ENCODE measurements at regions not wholly inside any gene's neighbourhood (a gene's known extent, or its start where the extent isn't known, plus 50 kb on each side); places are given as distances from the start of the nearest gene placed in this dataset.

DNA sequence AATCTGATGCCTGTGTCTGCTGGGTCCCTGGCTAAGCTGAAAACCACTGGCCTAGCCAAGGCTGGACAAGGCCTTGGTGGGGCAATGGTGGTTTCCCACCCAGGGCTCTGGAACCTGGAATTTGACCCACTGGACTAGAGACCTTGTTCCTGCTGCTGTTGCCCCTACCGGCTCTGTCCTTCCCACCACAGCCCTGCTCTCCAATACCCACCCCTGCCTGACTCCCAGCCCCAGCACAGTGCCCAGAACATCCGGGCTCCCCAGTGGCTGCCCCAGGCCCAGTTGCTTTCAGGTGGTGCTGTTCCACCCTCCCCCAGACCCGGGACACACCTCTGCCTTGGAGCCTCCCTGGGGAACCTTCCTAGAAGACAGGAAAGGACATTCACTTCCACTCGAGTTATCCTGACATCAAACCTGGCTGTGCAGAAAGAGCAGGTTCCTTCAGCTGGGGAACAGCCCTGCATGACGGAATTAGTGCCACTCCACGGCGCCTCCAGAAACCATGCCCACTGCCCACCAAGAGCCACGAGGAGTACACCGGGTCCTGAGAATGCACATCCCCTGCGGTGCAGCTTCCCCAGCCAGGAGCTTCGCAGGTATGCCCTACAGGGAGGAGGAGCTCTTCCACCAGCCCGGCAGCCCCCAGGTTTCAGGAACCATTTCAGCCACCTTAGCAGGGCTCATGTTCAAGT lies 152.8 kb downstream of the OAT start:
- Mint-ChIP-seq H3K4me1 (ENCODE audit: low read depth in 2 of 2) (no peaks in the 10 kb centered on the region), H3K36me3 (no peaks in the 10 kb centered on the region), H3K4me3 (no peak overlapping the region), H3K27ac (no peak overlapping the region), H3K27me3 (no peaks in the 10 kb centered on the region), H3K9me3 (no peaks in the 10 kb centered on the region)
- no peak for ATAC-seq
- DNase-seq (ENCODE audit: low spot score), result no peak

DNA sequence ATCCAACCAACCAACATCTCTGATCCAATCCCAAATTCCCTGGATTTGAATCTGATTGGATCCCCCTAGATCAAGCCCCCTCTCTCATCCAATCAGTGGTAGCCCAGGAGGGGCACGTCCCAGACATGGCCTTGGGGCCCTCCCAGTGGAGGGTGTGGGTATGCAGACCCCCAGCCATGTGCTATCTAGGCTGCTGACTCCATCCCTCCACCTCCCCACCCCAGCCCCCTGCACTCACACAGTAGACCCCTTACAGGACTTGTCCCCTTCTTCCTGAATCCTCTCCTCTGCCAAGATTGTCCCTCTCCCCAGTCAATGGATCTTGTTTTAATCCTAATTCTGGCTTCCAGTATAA lies 153.4 kb downstream of the OAT start:
- Mint-ChIP-seq H3K4me3 (no peak overlapping the region), H3K27me3 (no peaks in the 10 kb centered on the region), H3K9me3 (no peaks in the 10 kb centered on the region), H3K36me3 (no peaks in the 10 kb centered on the region), H3K4me1 (ENCODE audit: low read depth in 2 of 2) (no peaks in the 10 kb centered on the region), H3K27ac (no peak overlapping the region)
- DNase-seq (ENCODE audit: low spot score) (no peak), ATAC-seq (no peak)

DNA sequence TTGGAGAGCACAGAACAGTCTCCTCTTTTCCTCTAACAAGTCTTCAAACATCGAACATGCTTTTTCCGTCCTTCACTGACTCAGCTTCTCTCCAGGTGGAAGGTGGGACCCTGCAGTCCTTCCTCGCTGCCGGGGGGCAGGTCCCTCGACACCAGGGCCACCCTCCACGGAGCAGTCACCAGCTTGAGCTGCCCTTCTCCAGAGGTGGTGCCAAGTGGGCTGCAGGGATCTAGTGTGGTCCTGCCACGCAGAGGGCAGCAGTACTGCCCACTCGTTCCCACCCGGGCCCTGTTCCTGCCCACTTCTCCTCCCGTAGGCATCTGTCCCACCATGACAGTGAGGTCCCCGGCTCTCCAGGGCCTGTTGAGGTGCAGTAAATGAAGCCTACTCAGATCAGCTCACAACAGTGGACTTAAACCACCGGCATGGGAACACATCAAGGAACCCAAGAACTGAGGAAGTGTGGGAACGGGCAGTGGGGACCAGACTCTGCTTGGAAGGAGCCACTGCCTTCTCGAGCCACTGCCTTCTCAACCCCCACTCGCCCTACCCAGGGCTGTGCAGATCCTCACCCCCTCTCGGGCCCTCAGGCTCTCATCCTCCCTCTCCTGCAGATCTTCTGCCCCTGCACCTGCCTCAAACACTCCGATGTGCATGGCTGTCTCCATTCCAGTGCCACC lies 153.9 kb downstream of the OAT start:
- Mint-ChIP-seq H3K27me3 (no peaks in the 10 kb centered on the region), H3K27ac (no peak overlapping the region), H3K36me3 (no peaks in the 10 kb centered on the region), H3K9me3 (no peaks in the 10 kb centered on the region), H3K4me3 (no peak overlapping the region), H3K4me1 (ENCODE audit: low read depth in 2 of 2) (peaks cover 0 to 3% of the 10 kb centered on the region in 2 donors)
- ATAC-seq, result no peak
- no peak for DNase-seq (ENCODE audit: low spot score)

- H3K27me3 Mint-ChIP-seq, result no peaks in the 10 kb centered on the region
- no peak for ATAC-seq
- H3K4me1 Mint-ChIP-seq (ENCODE audit: low read depth in 2 of 2), result peaks cover 0 to 3% of the 10 kb centered on the region in 2 donors
Measured at GRCh38 chr10:124264271-124264670, 154.5 kb downstream of the OAT start.

GRCh38 chr10:124263726-124264125 lies 155.0 kb downstream of the OAT start:
- H3K27ac Mint-ChIP-seq, result no peak overlapping the region
- no peak overlapping the region for H3K4me3 Mint-ChIP-seq
- no peaks in the 10 kb centered on the region for H3K9me3 Mint-ChIP-seq
- ATAC-seq, result no peak
- DNase-seq (ENCODE audit: low spot score), result no peak
- no peaks in the 10 kb centered on the region for H3K36me3 Mint-ChIP-seq
- no peaks in the 10 kb centered on the region for H3K27me3 Mint-ChIP-seq
- peaks cover 0 to 3% of the 10 kb centered on the region in 2 donors for H3K4me1 Mint-ChIP-seq (ENCODE audit: low read depth in 2 of 2)

More at GRCh38 chr10:124264271-124264670, 154.5 kb downstream of the OAT start:
- Mint-ChIP-seq H3K4me3 (no peak overlapping the region), H3K27ac (no peak overlapping the region), H3K9me3 (no peaks in the 10 kb centered on the region), H3K36me3 (no peaks in the 10 kb centered on the region)
- DNase-seq (ENCODE audit: low spot score), result no peak

DNA sequence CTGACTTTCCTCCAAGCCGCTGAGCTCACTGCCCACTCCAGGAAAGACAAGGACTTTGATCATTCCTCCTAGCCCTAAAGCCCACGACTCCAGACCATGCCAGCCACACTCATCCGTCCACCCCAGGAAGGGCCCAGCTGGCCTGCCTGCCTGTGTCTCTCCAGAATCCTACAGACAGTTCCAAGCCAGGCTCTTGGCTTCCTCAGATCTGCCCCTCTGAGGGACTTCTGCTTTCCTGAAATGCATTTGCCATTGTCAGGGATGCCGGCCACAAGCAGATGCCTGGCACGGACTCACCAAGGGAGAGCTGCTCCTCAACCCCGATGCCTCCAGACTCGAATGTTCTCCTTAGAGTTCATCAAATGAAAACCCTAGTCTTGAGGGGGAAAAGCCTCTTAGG lies 155.8 kb downstream of the OAT start:
- no peak for DNase-seq (ENCODE audit: low spot score)
- peaks cover 0 to 3% of the 10 kb centered on the region in 2 donors for H3K4me1 Mint-ChIP-seq (ENCODE audit: low read depth in 2 of 2)

DNA sequence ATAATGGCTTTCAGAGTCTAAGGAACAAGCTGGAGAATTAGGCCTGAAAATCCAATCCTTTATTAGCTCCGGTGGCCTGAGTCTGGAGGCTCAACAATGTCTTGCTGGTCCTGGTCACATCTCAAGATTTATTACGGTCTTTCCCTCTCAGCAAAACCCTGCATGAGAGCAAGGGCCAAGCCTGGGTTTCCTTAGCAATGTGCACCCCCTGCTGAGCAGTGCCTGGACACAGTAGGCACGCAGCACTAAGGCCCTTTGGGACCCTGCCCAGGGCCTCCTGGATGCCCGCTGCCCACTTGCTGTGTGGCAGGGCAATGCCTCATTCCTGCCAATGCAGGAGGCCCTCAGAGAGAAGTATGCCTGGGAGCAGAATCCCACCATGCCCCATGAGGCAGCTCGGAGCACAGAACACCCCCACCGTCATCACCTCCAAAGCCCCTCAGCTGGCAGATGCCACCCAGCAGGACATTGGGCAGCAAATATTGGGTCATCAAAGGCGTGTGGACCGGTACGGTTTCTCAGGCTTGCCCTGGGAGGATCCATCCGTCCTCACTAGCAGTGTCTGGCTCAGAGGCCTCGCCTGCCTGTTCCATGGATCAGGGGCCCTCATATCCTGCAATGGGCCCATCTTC lies 156.4 kb downstream of the OAT start:
- no peak for DNase-seq (ENCODE audit: low spot score)
- H3K27me3 Mint-ChIP-seq, result peaks cover 0 to 3% of the 10 kb centered on the region in 2 donors
- H3K4me1 Mint-ChIP-seq (ENCODE audit: low read depth in 2 of 2), result peaks cover 0 to 3% of the 10 kb centered on the region in 2 donors
- no peaks in the 10 kb centered on the region for H3K36me3 Mint-ChIP-seq
- H3K4me3 Mint-ChIP-seq, result no peak overlapping the region
- no peak overlapping the region for H3K27ac Mint-ChIP-seq
- no peaks in the 10 kb centered on the region for H3K9me3 Mint-ChIP-seq
- ATAC-seq, result peak in 1 of 2 donors; percentile 17

More for the DNA sequence above, 155.8 kb downstream of the OAT start:
- Mint-ChIP-seq H3K4me3 (no peak overlapping the region), H3K36me3 (no peaks in the 10 kb centered on the region), H3K27ac (no peak overlapping the region), H3K9me3 (no peaks in the 10 kb centered on the region), H3K27me3 (peaks cover 0 to 3% of the 10 kb centered on the region in 2 donors)
- no peak for ATAC-seq

DNA sequence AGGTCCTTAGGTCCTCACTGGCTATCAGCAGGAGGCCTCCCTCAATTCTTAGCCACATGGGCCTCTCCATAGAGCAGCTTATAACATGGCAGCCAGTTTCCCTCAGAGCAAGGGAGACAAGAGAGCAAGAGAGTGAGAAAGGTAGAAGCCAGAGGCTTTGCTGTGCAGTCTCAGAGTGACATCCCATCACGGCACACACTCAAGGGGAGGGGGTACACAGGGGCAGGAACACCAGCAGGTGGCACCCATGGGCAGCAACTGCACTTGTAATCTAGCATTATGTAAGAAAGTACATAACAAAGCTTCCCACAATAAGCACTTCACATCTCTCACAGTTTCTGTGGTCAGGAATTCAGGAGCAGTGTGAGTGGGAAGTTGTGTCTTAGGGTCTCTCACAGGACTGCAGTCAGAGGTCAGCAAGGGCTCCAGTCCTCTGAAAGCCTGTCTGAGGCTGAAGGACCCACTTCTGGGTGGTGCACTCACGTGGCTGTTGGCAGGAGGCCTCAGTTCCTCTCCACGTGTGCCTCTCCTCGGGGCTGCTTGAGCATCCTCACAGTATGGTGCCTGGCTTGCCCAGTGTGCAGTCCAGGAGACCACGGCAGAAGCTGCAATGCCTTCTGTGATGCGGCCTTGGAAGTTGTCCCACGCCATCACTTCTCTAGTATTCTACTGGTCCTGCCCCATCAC lies 159.4 kb downstream of the OAT start:
- peaks cover 0 to 3% of the 10 kb centered on the region in 2 donors for H3K4me1 Mint-ChIP-seq (ENCODE audit: low read depth in 2 of 2)
- ATAC-seq (peak in 1 of 2 donors; percentile 40), DNase-seq (ENCODE audit: low spot score) (no peak)
- no peaks in the 10 kb centered on the region for H3K36me3 Mint-ChIP-seq
- peaks cover 0 to 7% of the 10 kb centered on the region in 2 donors for H3K27me3 Mint-ChIP-seq
- no peak overlapping the region for H3K4me3 Mint-ChIP-seq
- H3K9me3 Mint-ChIP-seq, result no peaks in the 10 kb centered on the region
- no peak overlapping the region for H3K27ac Mint-ChIP-seq

GRCh38 chr10:124257781-124258180 lies 160.9 kb downstream of the OAT start:
- Mint-ChIP-seq H3K27me3 (peaks cover 0 to 9% of the 10 kb centered on the region in 2 donors), H3K4me3 (no peak overlapping the region), H3K9me3 (no peaks in the 10 kb centered on the region), H3K27ac (no peak overlapping the region), H3K36me3 (no peaks in the 10 kb centered on the region), H3K4me1 (ENCODE audit: low read depth in 2 of 2) (peaks cover 0 to 3% of the 10 kb centered on the region in 2 donors)
- ATAC-seq (no peak), DNase-seq (ENCODE audit: low spot score) (no peak)

DNA sequence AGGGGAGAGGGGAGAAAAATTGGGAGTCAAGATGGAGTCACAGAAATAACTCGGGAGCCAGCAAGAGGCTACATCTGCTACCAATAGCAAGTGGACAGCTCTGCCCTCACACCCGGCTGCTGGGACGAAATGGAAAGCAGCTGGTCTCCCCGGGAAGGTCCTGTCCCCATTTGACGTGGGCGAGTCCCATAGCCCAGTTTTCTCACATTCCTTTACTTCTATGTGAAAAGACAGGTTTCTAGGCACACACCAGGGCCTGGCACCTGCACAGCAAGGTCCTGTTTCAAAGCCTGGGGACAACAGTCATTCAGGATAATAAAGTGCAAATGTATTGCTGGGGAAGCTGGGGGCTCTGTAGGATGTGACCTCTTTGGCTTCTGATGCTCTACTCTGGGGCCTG lies 162.6 kb downstream of the OAT start:
- Mint-ChIP-seq H3K27ac (no peak overlapping the region), H3K9me3 (no peaks in the 10 kb centered on the region), H3K36me3 (no peaks in the 10 kb centered on the region), H3K4me3 (no peak overlapping the region), H3K27me3 (peaks cover 0 to 9% of the 10 kb centered on the region in 2 donors), H3K4me1 (ENCODE audit: low read depth in 2 of 2) (peaks cover 0 to 3% of the 10 kb centered on the region in 2 donors)
- no peak for ATAC-seq
- DNase-seq (ENCODE audit: low spot score), result no peak

- Mint-ChIP-seq H3K27ac (no peak overlapping the region), H3K4me1 (ENCODE audit: low read depth in 2 of 2) (peaks cover 0 to 3% of the 10 kb centered on the region in 2 donors), H3K27me3 (peaks cover 3 to 9% of the 10 kb centered on the region in 2 donors), H3K36me3 (no peaks in the 10 kb centered on the region), H3K9me3 (no peaks in the 10 kb centered on the region), H3K4me3 (no peak overlapping the region)
- DNase-seq (ENCODE audit: low spot score), result no peak
- ATAC-seq, result no peak
Measured at GRCh38 chr10:124255556-124255955, 162.2 kb upstream of the CHST15 start.

- no peak for DNase-seq (ENCODE audit: low spot score)
- H3K9me3 Mint-ChIP-seq, result no peaks in the 10 kb centered on the region
- H3K27me3 Mint-ChIP-seq, result peaks cover 7 to 11% of the 10 kb centered on the region in 2 donors
- ATAC-seq, result no peak
- H3K36me3 Mint-ChIP-seq, result no peaks in the 10 kb centered on the region
- no peaks in the 10 kb centered on the region for H3K4me1 Mint-ChIP-seq (ENCODE audit: low read depth in 2 of 2)
- H3K4me3 Mint-ChIP-seq, result no peak overlapping the region
- no peak overlapping the region for H3K27ac Mint-ChIP-seq
Measured at GRCh38 chr10:124254490-124254889, 161.1 kb upstream of the CHST15 start.

DNA sequence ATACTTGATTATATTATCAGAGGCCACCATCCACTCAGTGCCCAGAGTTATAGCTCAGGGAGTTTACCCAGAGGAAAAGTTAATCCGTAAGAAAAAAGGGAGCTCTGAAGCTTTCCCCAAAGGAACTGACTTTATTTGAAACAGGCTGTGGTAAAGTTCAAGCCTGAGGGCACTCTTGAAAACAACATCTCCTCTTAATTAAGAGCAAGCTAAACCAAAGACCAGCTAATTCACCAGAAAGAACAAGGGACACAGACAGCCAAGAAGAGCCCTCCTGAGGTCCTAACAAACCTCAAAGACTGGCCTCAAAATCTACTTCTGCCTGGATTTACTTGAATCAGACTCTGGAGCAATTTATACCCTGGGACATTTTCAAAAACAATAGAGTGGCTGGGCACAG lies 159.6 kb upstream of the CHST15 start:
- Mint-ChIP-seq H3K36me3 (no peaks in the 10 kb centered on the region), H3K4me3 (no peak overlapping the region), H3K9me3 (no peaks in the 10 kb centered on the region), H3K27me3 (peaks cover 7 to 8% of the 10 kb centered on the region in 2 donors), H3K27ac (no peak overlapping the region), H3K4me1 (ENCODE audit: low read depth in 2 of 2) (no peaks in the 10 kb centered on the region)
- no peak for ATAC-seq
- DNase-seq (ENCODE audit: low spot score), result no peak
